GM18511 (cell line): ENCODE measurements at regions not wholly inside any gene's neighbourhood (a gene's known extent, or its start where the extent isn't known, plus 50 kb on each side); places are given as distances from the start of the nearest gene placed in this dataset.

ENCODE experiments used
- ATAC-seq: cut with Tn5 transposase; IDR thresholded peaks from one replicate; pipeline ENCODE4 v1.9.1; 2021; ENCODE audit warnings: mild to moderate bottlenecking, moderate library complexity; ENCODE audit not compliant: unreplicated experiment

DNA sequence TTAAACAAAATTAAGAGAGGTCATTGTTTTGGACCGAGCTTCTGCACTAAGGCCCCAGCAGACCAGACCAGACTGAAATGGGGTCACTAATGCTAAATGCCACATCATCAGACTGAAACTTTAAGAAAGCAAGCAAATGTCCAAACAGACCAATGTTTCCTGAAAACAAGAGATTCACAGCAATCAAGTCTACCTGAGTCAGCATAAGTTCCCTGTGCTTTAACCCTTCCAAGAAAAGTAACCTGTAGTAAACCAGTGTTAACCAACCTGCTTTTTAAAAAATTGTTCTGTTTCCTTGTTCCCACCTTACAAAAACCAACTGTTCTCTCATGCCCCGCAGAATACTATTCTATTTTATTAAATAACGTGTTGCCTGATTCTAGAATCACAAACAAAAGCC, 241.1 kb upstream of the GADL1 start:
- ATAC-seq = no peak

DNA sequence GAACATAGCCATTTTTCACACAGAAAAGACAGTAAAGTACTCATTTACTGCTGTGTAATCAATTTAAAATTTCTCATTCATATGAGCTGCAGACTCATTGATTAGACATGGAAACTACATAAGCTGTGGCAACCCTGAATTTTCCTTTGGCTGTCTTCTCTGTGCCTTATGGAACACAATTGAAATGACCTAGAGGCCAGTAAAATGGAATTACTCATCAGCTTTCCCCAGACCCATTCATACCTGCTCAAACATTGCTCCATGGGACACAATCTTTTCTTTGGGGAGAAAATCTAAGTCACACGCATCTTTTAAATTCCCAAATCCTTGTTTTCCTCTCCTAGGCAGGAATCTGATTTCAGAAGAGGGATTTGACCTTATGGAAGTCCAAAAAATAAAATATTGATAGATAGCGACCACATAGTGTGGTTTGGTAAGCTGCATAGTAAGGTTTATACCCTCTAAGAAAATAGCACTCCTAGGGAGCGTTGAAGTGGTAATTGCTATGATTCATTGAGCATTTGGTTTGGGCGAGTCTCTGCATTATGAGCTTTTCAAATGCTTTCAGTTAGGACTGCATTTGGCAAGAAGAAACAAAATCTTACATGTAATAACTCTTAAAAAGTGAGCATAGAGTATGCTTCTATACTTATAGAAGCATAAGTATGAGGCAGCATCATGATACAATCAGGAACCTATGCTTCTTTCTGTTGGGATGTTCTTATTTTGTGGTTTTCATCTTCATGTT, 243.4 kb upstream of the GADL1 start:
- ATAC-seq = no peak

DNA sequence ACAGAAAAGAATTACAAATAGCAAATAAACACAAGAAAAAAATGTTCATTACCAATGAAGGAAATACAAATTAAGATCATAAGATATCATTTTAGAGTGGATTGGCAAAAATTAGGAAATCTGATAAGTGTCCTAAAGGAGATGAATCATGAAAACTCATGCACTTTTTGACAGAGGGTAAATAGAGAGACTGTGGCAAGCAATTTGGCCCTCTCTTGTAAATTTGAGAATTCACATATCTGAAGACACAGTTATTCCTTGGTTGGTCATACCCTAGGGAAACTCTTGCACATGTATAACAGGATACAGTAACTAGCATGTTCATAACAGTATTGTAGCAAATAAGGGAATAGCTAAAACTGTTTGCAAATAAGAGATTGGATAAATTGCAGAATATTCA, 246.0 kb upstream of the GADL1 start:
- no peak for ATAC-seq

DNA sequence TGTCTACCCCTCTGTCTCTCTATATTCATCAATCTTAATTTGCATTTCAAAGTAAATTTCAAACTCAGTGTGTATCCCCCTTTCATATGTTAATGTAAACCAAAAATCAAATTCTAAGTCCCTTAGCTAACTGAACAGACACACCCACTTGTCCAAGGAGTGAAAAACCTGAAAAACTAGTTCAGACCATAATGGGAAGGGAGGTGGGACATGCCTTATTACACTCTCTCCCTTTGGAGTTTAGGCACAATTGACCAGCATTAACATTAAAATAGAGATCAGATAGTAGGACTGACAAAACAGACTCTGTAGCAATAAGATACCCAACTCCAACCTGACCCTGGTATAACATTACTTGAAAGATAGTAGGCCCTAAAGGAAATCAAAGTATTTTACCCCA, 247.7 kb upstream of the GADL1 start:
- ATAC-seq = no peak

DNA sequence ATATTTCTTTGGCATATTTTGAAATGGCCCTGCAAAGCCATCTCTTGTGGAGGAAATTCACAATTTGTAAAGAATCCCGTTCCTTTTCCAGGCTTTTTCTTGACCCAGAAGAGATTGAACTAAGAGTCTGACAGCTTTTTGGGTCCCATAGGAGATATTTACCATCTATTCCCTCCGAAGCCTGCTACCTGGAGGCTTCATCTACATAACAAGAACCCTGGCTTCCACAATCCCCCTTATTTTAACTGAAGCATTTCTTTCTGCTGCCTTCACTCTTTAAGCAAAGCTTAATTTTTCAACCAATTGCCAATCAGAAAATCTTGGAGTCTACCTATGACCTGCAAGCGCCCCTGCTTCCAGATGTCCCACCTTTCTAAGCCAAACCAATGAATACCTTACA, 248.1 kb upstream of the GADL1 start:
- no peak for ATAC-seq

DNA sequence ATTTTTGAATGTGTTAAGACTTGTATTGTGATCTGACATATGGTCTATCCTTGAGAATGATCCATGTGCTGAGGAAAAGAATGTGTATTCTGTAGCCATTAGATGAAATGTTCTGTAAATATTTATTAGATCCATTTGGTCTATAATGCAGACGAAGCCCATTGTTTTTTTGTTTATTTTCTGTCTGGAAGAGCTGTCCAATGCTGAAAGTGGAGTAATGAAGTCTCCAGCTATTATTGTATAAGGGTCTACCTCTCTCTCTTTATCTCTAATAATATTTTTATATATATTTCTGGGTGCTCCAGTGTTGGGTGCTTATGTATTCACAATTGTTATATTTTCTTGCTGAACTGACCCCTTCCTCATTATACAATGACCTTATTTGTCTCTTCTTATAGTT, 250.6 kb upstream of the GADL1 start:
- no peak for ATAC-seq

DNA sequence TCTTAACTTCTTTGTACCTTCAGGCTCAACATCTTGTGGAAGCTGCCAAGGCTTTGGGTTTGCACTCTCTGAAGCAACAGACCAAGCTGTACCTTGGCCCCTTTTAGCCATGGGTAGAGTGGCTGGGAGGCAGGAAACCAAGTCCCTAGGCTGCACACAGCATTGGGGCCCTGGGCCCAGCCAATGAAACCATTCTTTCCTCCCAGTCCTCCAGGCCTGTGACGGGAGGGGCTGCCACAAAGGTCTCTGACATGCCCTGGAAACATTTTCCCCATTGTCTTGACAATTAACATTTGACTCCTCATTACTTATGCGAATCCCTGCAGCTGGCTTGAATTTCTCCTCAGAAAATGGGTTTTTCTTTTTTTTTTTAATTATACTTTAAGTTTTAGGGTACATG, 253.1 kb upstream of the GADL1 start:
- no peak for ATAC-seq

DNA sequence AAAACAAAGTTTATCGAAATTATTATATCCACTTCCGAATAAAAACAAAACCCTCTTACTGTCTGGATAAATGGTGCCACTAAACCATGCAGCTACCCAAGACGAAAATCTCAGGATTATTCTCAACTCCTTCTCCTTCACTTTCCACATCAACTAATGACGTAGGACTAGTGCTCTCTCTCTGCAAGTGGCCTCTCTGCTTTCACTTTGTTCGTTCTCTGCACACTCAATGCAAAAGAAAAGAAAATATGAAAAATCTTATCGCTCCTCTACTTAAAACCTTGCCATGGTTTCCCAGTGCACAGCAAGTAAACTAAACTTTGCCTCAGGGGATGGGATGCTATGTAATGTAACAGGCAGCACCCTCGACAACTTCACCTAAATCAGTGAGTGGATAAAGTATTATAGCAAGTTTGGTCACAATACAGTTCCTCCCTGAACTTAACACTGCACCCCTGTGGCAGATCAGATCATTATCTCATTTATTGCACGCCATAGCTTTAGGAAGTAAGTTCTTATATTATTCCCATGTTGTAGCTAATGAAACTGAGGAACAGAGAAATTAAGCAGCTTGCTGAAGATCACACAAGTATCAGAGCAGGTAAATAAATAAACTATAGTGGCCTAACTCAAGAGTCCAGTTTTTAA, 262.7 kb upstream of the GADL1 start:
- ATAC-seq = no peak

DNA sequence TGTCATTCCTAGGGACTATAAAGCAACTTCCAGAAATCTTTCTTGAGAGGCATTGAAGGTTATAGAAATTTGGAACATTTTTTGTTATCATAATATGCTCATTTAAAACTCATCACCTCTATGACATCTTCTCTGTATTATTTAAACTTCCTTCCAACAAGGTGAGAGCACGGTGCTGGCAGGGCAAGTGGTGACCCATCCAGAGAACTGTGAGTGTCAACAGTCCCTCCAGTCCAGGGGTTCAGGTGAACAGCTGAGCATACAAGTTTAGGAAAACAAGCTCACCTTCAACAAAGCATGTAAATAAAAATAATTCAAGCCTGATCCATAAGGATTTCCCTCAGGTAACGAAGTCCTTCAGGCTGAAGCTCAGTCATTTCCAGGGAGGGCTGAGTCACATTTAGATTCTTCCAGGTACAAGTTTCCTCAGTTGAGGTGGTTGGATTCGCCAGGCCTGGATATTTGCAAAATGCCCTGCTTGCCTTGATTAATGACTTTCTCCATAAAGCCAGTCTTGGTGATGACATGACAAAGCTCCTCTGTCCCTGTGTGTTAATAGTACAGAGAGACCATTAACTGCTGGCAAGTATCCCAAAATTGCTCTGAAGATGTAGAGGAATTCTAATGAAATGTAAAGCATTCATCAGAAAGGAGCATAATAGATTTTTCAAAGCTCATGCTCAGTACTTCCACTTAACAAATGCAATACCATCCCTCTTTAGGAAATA, 263.6 kb upstream of the GADL1 start:
- no peak for ATAC-seq

DNA sequence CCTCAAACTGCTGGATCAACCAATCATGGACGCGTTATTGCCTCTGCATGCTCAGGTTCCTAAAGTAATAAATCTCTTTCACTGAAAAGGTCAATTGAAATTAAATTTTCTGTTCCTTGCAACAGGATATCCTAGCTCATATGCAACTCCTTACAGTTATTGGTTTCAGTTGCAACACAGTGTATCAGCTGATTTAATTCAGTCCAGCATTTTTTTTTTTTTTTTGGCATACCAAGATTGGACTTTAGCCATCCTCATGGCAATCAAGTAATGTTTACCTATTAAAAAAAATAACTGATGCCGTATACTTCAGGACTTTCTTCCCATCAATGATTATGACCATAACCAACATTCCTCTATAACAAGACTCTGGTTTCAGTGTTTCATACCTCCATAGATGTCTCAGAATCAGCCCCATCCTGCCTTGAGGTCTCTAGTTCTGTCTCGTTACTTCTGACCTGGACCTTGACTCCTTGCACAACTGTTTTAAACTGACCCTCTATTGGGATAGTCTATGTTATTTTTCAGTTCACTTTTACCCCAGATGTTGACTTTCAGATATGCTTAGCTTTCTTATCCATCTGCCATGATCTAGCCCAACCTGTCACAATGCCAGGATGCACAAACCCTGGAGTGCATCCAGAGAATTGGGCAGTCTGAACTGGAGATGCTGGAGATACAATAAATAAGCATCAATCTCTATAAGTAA, 265.0 kb upstream of the GADL1 start:
- ATAC-seq = no peak

DNA sequence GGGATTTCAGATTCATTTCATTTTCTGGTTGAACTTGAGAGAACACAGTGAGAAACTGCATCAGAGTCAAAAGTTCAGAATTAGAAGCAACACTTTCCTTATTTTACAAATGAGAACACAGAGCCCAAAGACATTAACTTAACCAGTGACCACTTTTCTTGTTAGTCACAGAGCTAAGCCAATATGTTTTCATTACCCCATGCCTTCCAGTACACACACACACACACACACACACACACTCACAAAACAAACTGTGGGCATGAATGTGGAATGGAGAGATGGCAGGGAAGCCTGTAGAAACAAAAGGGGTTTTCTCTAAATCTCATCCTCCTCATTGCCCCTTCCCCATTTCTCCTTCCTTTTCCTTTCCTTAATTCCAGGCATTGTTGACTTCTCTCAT, 267.4 kb upstream of the GADL1 start:
- ATAC-seq = no peak

DNA sequence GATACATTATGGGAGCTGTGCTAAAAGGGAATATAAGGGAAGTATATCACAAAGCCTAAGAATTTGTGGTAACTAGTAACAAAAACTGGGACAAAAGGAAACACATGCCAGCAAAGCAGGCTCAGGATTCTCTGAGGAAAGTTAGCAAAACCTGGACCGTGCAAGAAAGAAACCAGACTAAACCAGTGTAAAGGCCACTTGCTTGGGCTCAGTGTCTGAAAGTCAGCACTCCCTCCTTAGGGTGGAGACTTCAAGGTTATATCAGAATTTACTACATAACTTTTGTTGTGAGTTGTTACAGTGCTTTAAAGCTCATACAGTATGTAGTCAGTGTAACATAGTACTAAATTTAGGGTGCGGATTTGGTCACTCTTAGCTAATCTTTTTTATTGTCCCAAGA, 269.9 kb upstream of the GADL1 start:
- ATAC-seq = no peak

DNA sequence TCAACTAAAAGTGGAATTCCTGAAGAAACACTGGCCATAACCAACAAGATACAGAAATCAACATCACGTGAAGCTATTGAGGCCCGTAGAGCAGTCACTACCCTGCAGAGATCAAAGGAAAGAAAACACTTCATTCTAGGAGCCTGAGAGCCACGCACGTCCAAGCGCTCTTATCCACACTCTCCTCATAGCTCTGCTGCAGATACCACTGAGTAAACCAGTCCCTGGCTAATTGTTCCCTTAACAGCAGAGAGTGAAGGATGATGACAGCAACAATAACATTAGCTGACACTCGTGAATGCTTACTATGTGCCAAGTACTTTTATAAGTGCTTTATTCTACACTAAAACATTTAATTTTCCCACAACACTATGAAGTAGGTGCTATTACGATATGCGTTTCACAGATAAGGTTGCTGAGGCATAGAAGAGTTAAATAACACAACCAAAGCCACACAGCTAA, 271.0 kb upstream of the GADL1 start:
- ATAC-seq = no peak

DNA sequence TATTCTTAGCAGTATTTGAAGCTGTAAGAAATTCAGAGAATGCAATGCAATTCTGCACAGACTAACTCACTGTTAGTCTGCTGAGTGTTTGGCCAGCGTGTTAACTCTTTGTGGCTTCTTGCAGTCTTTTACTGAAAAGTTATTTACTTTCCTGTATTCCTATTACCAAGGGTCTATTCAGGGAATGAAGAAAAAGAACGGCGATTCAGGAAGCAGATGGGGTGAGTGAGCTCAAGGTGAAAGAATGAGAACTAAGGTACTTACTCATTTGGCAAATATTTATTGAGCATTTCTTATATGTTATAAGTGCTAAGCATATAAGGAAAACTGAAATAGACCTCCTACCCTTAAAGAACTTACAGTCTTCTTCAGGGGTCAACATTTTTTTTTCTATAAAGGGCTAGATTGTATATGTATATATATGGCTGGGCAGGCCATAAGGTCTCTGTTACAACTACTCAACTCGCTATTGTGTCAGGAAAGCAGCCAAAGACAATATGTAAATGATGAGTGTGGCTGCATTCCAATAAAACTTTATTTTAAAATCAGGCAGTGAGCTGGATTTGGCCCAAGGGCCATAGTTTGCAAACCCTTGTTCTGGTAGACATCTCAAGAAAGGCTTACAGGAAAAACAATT, 271.9 kb upstream of the GADL1 start:
- no peak for ATAC-seq

DNA sequence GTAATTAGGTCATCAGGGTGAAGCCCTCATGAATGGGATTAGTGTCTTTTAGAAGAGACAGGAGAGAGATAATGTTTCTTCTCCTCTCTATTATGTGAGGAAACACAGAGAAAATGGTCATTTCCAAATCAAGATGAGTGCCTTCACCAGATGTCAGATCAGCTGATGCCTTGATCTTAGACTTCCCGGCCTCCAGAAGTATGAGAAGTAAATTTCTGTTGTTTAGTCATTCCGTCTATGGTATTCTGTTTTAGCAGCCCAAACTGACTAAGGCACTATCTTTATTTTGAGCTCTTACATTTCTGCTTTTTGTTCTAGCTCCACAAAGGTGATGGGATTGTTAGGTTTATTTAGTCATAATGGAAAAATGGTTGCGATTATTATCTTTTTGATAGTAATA, 273.2 kb upstream of the GADL1 start:
- ATAC-seq = no peak

DNA sequence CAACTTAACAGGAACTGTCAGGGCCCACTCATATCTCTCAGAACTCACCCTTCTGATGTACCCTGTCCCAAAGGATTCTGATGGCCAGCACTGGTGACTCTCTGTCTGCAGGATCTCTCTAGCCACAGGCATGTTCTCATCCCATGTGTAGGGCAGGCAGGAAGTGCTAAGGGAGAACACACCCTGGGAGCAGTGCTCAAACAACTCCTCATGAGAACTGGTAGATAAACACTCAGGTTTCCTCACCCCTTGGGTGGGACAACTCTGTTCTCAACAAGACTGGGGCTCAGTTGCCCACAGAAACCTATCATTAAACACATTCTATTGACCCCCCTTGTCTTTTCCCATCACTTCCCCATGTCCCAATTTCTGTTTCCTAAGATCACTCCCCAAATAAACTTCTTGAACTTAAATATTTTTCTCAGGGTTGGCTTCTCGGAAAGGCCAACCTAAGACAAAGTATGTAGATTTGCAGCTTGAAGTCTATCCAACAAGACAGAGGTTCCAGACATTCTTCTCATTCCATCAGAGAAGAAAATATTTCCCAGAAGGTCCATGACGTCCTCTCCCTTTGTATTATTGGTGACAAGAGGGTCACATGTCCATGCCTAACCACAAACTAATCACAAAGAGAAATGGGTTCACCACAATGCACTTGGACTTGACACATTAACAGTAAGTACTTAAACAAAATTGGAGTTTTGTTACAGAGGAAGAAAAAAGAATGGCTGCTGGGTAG, 276.6 kb upstream of the GADL1 start:
- no peak for ATAC-seq

DNA sequence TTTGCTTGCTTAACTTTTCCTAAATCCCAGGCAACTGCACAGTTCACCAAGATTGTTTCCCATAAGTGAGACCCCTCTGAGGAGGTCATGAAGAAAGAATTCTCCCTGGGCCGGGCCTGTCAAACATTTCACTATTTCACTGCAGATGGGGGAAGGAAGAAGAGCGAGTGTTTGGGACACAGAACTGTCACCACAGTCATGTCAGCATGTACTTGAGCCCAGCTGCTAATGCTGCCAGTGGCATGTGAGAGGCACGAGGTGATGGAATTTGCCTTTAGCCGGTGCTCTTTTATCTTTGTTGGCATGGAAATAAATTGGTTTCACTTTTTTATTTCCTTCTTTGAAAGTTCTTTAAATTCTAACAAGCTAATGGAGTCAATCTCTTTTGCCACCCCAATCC, 277.9 kb upstream of the GADL1 start:
- ATAC-seq = no peak

DNA sequence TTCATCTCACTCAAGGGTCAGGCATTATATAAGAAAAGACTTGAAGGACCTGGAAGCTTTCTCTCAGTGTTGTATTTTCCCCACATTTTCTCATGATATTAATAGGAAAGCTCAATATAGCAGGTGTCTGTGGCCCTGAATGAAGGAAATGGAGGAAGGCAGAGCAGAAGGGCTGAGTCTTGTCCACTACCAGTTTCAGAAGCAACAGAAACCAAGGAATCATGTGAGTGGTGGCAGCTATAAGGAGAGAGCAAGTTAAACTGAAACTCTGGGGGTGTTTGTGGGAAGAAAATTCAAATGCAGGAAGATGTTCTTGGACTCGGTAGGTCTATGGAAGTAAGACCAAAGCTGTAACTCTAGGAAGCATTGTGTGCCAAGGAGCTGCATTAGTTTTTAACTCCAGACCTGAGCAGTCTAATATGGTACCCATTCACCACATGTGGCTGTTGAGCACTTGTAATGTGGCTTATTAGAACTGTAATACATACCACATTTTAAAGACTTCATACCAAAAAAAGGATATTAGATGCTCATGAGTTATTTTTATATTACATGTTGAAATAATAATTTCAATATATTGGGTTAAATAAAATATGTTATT, 278.8 kb upstream of the GADL1 start:
- no peak for ATAC-seq

DNA sequence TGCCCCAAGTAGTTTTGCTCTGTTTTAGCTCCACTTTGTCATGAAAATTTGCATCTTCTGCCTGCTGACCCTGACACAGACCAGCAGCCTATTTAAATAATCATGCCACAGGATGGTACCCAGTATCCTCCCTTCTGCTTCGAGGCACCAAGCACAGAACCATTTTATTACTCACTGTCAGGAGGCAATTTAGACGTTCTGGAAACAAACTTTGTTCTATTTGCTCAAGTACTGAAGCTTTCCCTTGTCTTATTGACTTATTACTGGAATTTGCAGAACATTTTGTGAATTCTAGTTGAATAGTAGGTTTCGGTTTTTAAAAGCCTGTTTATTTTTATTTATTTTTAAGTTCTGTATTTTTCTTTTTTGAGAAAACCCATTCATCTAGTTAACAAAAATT, 279.6 kb upstream of the GADL1 start:
- ATAC-seq = no peak

DNA sequence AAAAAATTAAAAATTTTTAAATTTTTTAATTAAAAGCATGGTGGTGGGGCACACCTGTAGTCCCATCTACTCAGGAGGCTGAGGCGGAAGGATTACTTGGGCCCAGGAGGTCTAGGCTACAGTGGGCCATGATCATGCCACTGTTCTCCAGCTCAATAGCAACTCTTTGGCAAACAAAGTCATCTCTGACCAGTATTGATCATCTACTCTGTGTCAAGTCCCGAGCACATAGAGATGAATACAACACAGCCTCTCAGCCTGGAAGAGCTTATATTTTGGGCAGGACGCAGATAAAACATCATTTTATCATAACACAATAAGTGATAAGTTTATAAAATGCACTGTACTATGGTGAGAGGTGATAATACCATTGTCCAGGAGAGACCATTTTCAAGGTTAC, 281.6 kb upstream of the GADL1 start:
- no peak for ATAC-seq
